SU-DHL-6 (cell line): ENCODE measurements at regions not wholly inside any gene's neighbourhood (a gene's known extent, or its start where the extent isn't known, plus 50 kb on each side); places are given as distances from the start of the nearest gene placed in this dataset.

ENCODE experiments used
- H2AFZ ChIP-seq: fragments of 200-600 bp; sonication (generic); 2 replicates; pipeline ENCODE4 v1.6.1; 2014; ENCODE audit warnings: low read depth, mild to moderate bottlenecking, moderate library complexity, mixed read lengths, antibody characterized with exemption, low read length; ENCODE audit not compliant: severe bottlenecking
- H3F3A ChIP-seq: fragments of 200-600 bp; shearing (Covaris generic); 2 replicates; pipeline ENCODE4 v1.6.0; 2016; ENCODE audit warnings: antibody characterized with exemption, mild to moderate bottlenecking; ENCODE audit not compliant: insufficient read depth
- H3K27ac ChIP-seq: fragments of 200-600 bp; sonication (generic); 2 replicates; pipeline ENCODE4 v1.5.1; 2016; ENCODE audit warnings: low read depth, mild to moderate bottlenecking, low read length, moderate library complexity, mixed read lengths
- H3K27me3 ChIP-seq: fragments of 200-600 bp; sonication (generic), shearing (Covaris generic); 2 replicates; pipeline ENCODE4 v1.6.0; 2014; ENCODE audit warnings: mild to moderate bottlenecking, low read length
- H3K36me3 ChIP-seq: fragments of 200-600 bp; sonication (generic); 2 replicates; pipeline ENCODE4 v1.6.1; 2014; ENCODE audit warnings: mild to moderate bottlenecking, low read length, mixed read lengths
- H3K4me2 ChIP-seq: fragments of 300-600, 200-600 bp; shearing (Covaris generic), sonication (generic); 2 replicates; pipeline ENCODE4 v1.6.0; 2014; ENCODE audit warnings: low read length, low read depth, mild to moderate bottlenecking; ENCODE audit not compliant: poor library complexity, severe bottlenecking
- H3K4me3 ChIP-seq: fragments of 200-600 bp; sonication (generic); 2 replicates; pipeline ENCODE4 v1.5.1; 2014; ENCODE audit warnings: antibody characterized with exemption, low read length, mild to moderate bottlenecking, mixed read lengths; ENCODE audit not compliant: insufficient read depth, poor library complexity, severe bottlenecking
- H3K79me2 ChIP-seq: fragments of 200-600 bp; sonication (generic); 2 replicates; pipeline ENCODE4 v1.6.1; 2014; ENCODE audit warnings: mild to moderate bottlenecking, low read length, moderate library complexity; ENCODE audit not compliant: insufficient read depth
- H3K9ac ChIP-seq: fragments of 200-600 bp; sonication (generic); 2 replicates; pipeline ENCODE4 v1.7.0; 2014; ENCODE audit warnings: mild to moderate bottlenecking, low read length
- H3K9me2 ChIP-seq: fragments of 200-600 bp; sonication (generic); replicated peaks from 2 replicates; pipeline ENCODE4 v1.6.1; 2014; ENCODE audit warnings: low read length; ENCODE audit not compliant: insufficient read depth
- H3K9me3 ChIP-seq: fragments of 200-600 bp; sonication (generic); 2 replicates; pipeline ENCODE4 v1.6.1; 2014; ENCODE audit warnings: low read length, mixed read lengths; ENCODE audit not compliant: insufficient read depth
- H4K20me1 ChIP-seq: fragments of 200-600 bp; sonication (generic); 2 replicates; pipeline ENCODE4 v1.6.1; 2014; ENCODE audit warnings: low read depth, mild to moderate bottlenecking, antibody characterized with exemption, low read length, moderate library complexity, mixed read lengths
- CTCF ChIP-seq: fragments of 200-600 bp; sonication (generic); IDR thresholded peaks from one replicate; pipeline ENCODE4 v1.5.1; 2017; ENCODE audit warnings: antibody characterized with exemption, mild to moderate bottlenecking, low read length, moderate library complexity; ENCODE audit not compliant: insufficient read depth, poor library complexity, severe bottlenecking
- EZH2phosphoT487 ChIP-seq: fragments of 200-600 bp; sonication (generic), shearing (Covaris generic); conservative IDR thresholded peaks from 2 replicates; pipeline ENCODE4 v1.6.1; 2018; ENCODE audit warnings: mild to moderate bottlenecking, antibody characterized with exemption, low read length, moderate library complexity, mixed read lengths

- Histone ChIP-seq H3K36me3 (no peaks in the 10 kb centered on the region), H3K79me2 (no peaks in the 10 kb centered on the region), H3K9ac (no peak overlapping the region), H3K27ac (no peak overlapping the region), H3K27me3 (no peaks in the 10 kb centered on the region), H4K20me1 (no peaks in the 10 kb centered on the region), H2AFZ (no peak overlapping the region), H3F3A (no peaks in the 10 kb centered on the region), H3K9me2 (no peaks in the 10 kb centered on the region), H3K4me2 (no peak overlapping the region), H3K4me3 (no peak overlapping the region), H3K9me3 (no peaks in the 10 kb centered on the region)
- no peak for TF ChIP-seq EZH2phosphoT487
- TF ChIP-seq CTCF: no peak
These were observed 94.6 kb downstream of the TMEM30B start for GRCh38 chr14:61186341-61187195.

- H3F3A ChIP-seq: no peaks in the 10 kb centered on the region
- H3K27ac ChIP-seq: no peak overlapping the region
- H4K20me1 ChIP-seq: no peaks in the 10 kb centered on the region
- no peaks in the 10 kb centered on the region for H3K9me3 ChIP-seq
- H3K4me2 ChIP-seq: no peak overlapping the region
- H3K9me2 ChIP-seq: no peaks in the 10 kb centered on the region
- no peak overlapping the region for H2AFZ ChIP-seq
- H3K27me3 ChIP-seq: no peaks in the 10 kb centered on the region
- H3K4me3 ChIP-seq: no peak overlapping the region
- no peak overlapping the region for H3K9ac ChIP-seq
- TF ChIP-seq EZH2phosphoT487 (no peak), CTCF (no peak)
- H3K79me2 ChIP-seq: no peaks in the 10 kb centered on the region
- no peaks in the 10 kb centered on the region for H3K36me3 ChIP-seq
These were observed 95.6 kb downstream of the TMEM30B start for GRCh38 chr14:61185534-61185933.

- H4K20me1 ChIP-seq: no peaks in the 10 kb centered on the region
- no peak overlapping the region for H3K4me2 ChIP-seq
- H3K9me3 ChIP-seq: no peaks in the 10 kb centered on the region
- no peaks in the 10 kb centered on the region for H3K9me2 ChIP-seq
- no peak overlapping the region for H2AFZ ChIP-seq
- no peaks in the 10 kb centered on the region for H3K36me3 ChIP-seq
- no peaks in the 10 kb centered on the region for H3K79me2 ChIP-seq
- no peaks in the 10 kb centered on the region for H3F3A ChIP-seq
- no peak for TF ChIP-seq EZH2phosphoT487
- no peak for TF ChIP-seq CTCF
- H3K9ac ChIP-seq: no peak overlapping the region
- H3K27me3 ChIP-seq: no peaks in the 10 kb centered on the region
- no peak overlapping the region for H3K4me3 ChIP-seq
- no peak overlapping the region for H3K27ac ChIP-seq
These were observed 97.0 kb downstream of the TMEM30B start for GRCh38 chr14:61184112-61184511.
